Heart right ventricle (tissue), 16 donors: ENCODE measurements at regions not wholly inside any gene's neighbourhood (a gene's known extent, or its start where the extent isn't known, plus 50 kb on each side); places are given as distances from the start of the nearest gene placed in this dataset.

ENCODE experiments used
- ATAC-seq, 8 donors: fragments of 200-7000 bp; cut with Tn5 transposase; one replicate each; pipeline ENCODE4 v1.9.1; 2020; ENCODE audit warnings: mild to moderate bottlenecking in 8 of 8, moderate library complexity in 8 of 8, moderate number of reproducible peaks in 1 of 8
- DNase-seq, 2 donors: peaks; one replicate each; pipeline ENCODE4 v3.0.0-alpha.2; 2020
- H3K27ac ChIP-seq, 10 donors: fragments of 200-600 bp; sonication (generic) in 2 of 10; one replicate each; pipeline versions ENCODE4 v1.5.0 to v1.8.0; 2020 to 2022; ENCODE audit warnings: mild to moderate bottlenecking in 3 of 10
- H3K27me3 ChIP-seq, 7 donors: fragments of 200-600 bp; one replicate each; pipeline ENCODE4 v1.8.0; 2021 to 2022; ENCODE audit warnings: mild to moderate bottlenecking in 2 of 7
- H3K36me3 ChIP-seq, 9 donors: fragments of 200-600 bp; sonication (generic) in 1 of 9; one replicate each; pipeline versions ENCODE4 v1.5.0 to v1.8.0; 2020 to 2022; ENCODE audit warnings: mild to moderate bottlenecking in 2 of 9
- H3K4me1 ChIP-seq, 9 donors: fragments of 200-600 bp; sonication (generic) in 1 of 9; one replicate each; pipeline versions ENCODE4 v1.5.0 to v1.8.0; 2020 to 2022; ENCODE audit warnings: mild to moderate bottlenecking in 4 of 9
- H3K4me3 ChIP-seq, 10 donors: fragments of 200-600 bp; sonication (generic) in 2 of 10; one replicate each; pipeline versions ENCODE4 v1.5.0 to v1.8.0; 2020 to 2022; ENCODE audit warnings: mild to moderate bottlenecking in 7 of 10, moderate library complexity in 2 of 10
- H3K9me3 ChIP-seq, 11 donors: fragments of 200-600 bp in 10 of 11; sonication (generic) in 2 of 11; one replicate each; pipeline versions ENCODE4 v1.5.0 to v1.8.0; 2013 to 2022; ENCODE audit warnings: mild to moderate bottlenecking in 2 of 11, control low read depth in 1 of 11, moderate library complexity in 1 of 11
- CTCF ChIP-seq, 9 donors: fragments of 200-600 bp; sonication (generic) in 2 of 9; IDR thresholded peaks; one replicate each; pipeline versions ENCODE4 v1.5.0 to v1.8.0; 2021 to 2022; ENCODE audit warnings: antibody characterized with exemption in 9 of 9, mild to moderate bottlenecking in 5 of 9, moderate library complexity in 1 of 9
- WGBS, 2 donors: extraction: QIAGEN DNeasy Blood & Tissue Kit; methylation state at CpG; one replicate each; pipeline ENCODE4 v1.1.7; 2013; ENCODE audit warnings: inconsistent platforms in 1 of 2; 5-methylcytosine and 5-hydroxymethylcytosine counted together
- intact Hi-C, 10 donors: fragments of 100-400 bp; cut with DNase I; formaldehyde crosslinking; loops; one replicate each; pipeline versions ENCODE4 v1.11.1 to v1.14.2; 2022
- donor health status: Arrhythmogenic right ventricular cardiomyopathy.
- donor health status: ischemic (EF 13 %, LVEDD 7.1; RV severe dilation, severe dysfunction).
- donor health status: healthy with polysubstance abuse.
- donor health status: DM: no; HTN: yes; CAD: no.
- donor health status: DM: no; HTN: no; CAD: no.
- donor health status: ischemic (EF 25% LVEDD 6.9; RV normal size, moderate dysfunction).
- donor health status: ischemic (EF 25% LVEDD 5.7; RV mildly dilated, moderate dysfunction).
- donor health status: healthy.
- donor health status: DM: yes; HTN: yes; CAD: no.
- donor health status: Ischemic cardiomyopathy.
- donor health status: ischemic (EF 35%, LVEDD 5.7; RV mildly dilated, moderate dysfunction).
- donor health status: nonischemic (EF 11% LVEDD 7.7; RV severe dilation, severe dysfunction).
- donor health status: DM: yes; HTN: yes; CAD: no.
- donor health status: PGD.
- donor health status: ischemic (EF 29% LVEDD 5.4; RV normal size, mild dysfunction).
- donor health status: nonischemic (EF 23%, LVEDD 6.1; RV moderate dilation, normal function).

GRCh38 chr1:90356101-90356500 lies 361.0 kb downstream of the BARHL2 start:
- no peak for ATAC-seq
- Histone ChIP-seq H3K9me3 (no peaks in the 10 kb centered on the region), H3K36me3 (no peaks in the 10 kb centered on the region), H3K27ac (no peak overlapping the region), H3K4me3 (no peak overlapping the region), H3K4me1 (no peaks in the 10 kb centered on the region), H3K27me3 (peaks cover 0 to 5% (median 0%) of the 10 kb centered on the region in 7 donors)
- no peak for DNase-seq
- WGBS, 2 donors, result 89 to 93% methylated on average over 3 of the region's 3 CpGs
- TF ChIP-seq CTCF (IDR thresholded peaks at IDR 0.05), result no peak
- intact Hi-C loops, result no loop called here

GRCh38 chr1:90354704-90355103 lies 359.8 kb downstream of the ZNF326 start:
- 70 to 84% methylated on average over 2 of the region's 2 CpGs for WGBS, 2 donors
- Histone ChIP-seq H3K4me3 (no peak overlapping the region), H3K9me3 (no peaks in the 10 kb centered on the region), H3K27me3 (peaks cover 0 to 5% (median 0%) of the 10 kb centered on the region in 7 donors), H3K36me3 (no peaks in the 10 kb centered on the region), H3K4me1 (no peaks in the 10 kb centered on the region), H3K27ac (no peak overlapping the region)
- no peak for TF ChIP-seq CTCF (IDR thresholded peaks at IDR 0.05)
- DNase-seq, result no peak
- ATAC-seq, result no peak
- intact Hi-C loops, result no loop called here

DNA sequence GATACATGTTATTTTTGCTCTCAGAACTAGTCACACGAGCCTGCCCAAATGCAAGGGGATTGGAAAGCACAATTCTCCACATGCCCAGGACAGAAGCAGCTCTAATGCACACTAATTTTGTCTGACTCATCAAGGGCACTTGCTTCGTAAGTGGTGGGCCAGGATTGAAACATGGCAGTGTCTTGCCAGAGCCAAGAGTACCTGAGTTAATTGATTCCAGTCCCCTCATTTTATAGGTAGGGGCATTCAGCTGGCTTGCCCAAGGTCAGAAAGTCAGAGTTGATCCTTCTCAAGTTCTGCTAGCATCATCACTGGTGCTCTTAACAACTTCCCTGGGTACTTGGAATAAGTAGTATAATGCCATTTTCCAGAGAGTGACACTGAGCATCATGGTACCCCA lies 356.1 kb downstream of the ZNF326 start:
- DNase-seq (no peak), ATAC-seq (no peak)
- no peaks in the 10 kb centered on the region for H3K4me1 ChIP-seq
- 29 to 47% methylated on average over 2 of the region's 2 CpGs for WGBS, 2 donors
- no peak overlapping the region for H3K4me3 ChIP-seq
- TF ChIP-seq CTCF (IDR thresholded peaks at IDR 0.05), result no peak
- no peaks in the 10 kb centered on the region for H3K36me3 ChIP-seq
- intact Hi-C loops, result no loop called here
- H3K9me3 ChIP-seq, result peaks cover 0 to 20% (median 8%) of the 10 kb centered on the region in 11 donors
- no peak overlapping the region for H3K27ac ChIP-seq
- H3K27me3 ChIP-seq, result peaks cover 0 to 5% (median 0%) of the 10 kb centered on the region in 7 donors

GRCh38 chr1:90349510-90349909 lies 354.6 kb downstream of the ZNF326 start:
- no peaks in the 10 kb centered on the region for H3K36me3 ChIP-seq
- WGBS, 2 donors, result 77 to 81% methylated on average over 4 of the region's 4 CpGs
- no peak overlapping the region for H3K4me3 ChIP-seq
- H3K27ac ChIP-seq, result no peak overlapping the region
- intact Hi-C loops, result no loop called here
- no peak for TF ChIP-seq CTCF (IDR thresholded peaks at IDR 0.05)
- ATAC-seq, result no peak
- H3K9me3 ChIP-seq, result peaks cover 0 to 20% (median 8%) of the 10 kb centered on the region in 11 donors
- H3K27me3 ChIP-seq, result peaks cover 0 to 5% (median 0%) of the 10 kb centered on the region in 7 donors
- H3K4me1 ChIP-seq, result no peaks in the 10 kb centered on the region
- DNase-seq, result no peak
